OCI-LY1 (cell line): ENCODE measurements at regions not wholly inside any gene's neighbourhood (a gene's known extent, or its start where the extent isn't known, plus 50 kb on each side); places are given as distances from the start of the nearest gene placed in this dataset.

Experiments
- CTCF ChIP-seq: fragments of 200-600 bp; sonication (generic), shearing (Covaris generic); IDR thresholded peaks from 2 replicates; pipeline ENCODE4 v1.5.1; 2017; ENCODE audit warnings: mild to moderate bottlenecking, antibody characterized with exemption, low read length, moderate library complexity, mixed read lengths
- EZH2 ChIP-seq: fragments of 200-600 bp; sonication (generic), shearing (Covaris generic); IDR thresholded peaks from 2 replicates; pipeline ENCODE4 v1.8.0; 2017; ENCODE audit warnings: borderline replicate concordance, mixed run types, mild to moderate bottlenecking, antibody characterized with exemption, low read length, moderate library complexity, mixed read lengths

GRCh38 chr3:187931770-187932278 is 186.6 kb upstream of the BCL6 start:
- TF ChIP-seq CTCF (no peak), EZH2 (no peak)
